ENCODE measurements at regions not wholly inside any gene's neighbourhood (a gene's known extent, or its start where the extent isn't known, plus 50 kb on each side); places are given as distances from the start of the nearest gene placed in this dataset.

DNA sequence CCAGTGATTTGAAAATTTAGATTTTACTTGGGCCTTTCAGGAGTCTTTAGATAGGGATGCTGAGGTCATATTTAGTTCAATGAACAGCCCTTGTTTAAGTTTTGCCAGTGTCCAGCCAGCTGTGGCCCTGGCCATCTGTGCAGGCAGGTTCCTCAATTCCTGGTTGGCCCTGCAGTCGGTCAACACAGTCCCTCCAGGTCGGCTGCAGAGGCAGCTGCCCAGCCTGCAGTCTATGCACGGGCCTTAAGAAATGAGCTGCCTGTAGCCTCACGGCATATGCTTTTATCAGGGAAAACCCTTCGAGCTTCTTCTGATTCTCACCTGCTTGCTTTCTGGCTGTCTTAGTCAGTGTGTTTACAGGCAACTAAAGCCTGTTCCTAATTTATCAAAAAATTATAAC, 199.2 kb upstream of the TPM1 start:
- no peak for DNase-seq (ENCODE audit: low read depth, low spot score)
- H3K4me3 ChIP-seq (ENCODE audit: low read length) = no peak overlapping the region

GRCh38 chr15:62844564-62845240, 197.8 kb upstream of the TPM1 start:
- DNase-seq (ENCODE audit: low read depth, low spot score) = no peak
- no peak overlapping the region for H3K4me3 ChIP-seq (ENCODE audit: low read length)

GRCh38 chr15:62845241-62846126, 197.1 kb upstream of the TPM1 start:
- no peak for DNase-seq (ENCODE audit: low read depth, low spot score)
- H3K4me3 ChIP-seq (ENCODE audit: low read length) = no peak overlapping the region

GRCh38 chr15:62846131-62846804, 196.3 kb upstream of the TPM1 start:
- no peak overlapping the region for H3K4me3 ChIP-seq (ENCODE audit: low read length)
- DNase-seq (ENCODE audit: low read depth, low spot score) = peak; percentile 9

DNA sequence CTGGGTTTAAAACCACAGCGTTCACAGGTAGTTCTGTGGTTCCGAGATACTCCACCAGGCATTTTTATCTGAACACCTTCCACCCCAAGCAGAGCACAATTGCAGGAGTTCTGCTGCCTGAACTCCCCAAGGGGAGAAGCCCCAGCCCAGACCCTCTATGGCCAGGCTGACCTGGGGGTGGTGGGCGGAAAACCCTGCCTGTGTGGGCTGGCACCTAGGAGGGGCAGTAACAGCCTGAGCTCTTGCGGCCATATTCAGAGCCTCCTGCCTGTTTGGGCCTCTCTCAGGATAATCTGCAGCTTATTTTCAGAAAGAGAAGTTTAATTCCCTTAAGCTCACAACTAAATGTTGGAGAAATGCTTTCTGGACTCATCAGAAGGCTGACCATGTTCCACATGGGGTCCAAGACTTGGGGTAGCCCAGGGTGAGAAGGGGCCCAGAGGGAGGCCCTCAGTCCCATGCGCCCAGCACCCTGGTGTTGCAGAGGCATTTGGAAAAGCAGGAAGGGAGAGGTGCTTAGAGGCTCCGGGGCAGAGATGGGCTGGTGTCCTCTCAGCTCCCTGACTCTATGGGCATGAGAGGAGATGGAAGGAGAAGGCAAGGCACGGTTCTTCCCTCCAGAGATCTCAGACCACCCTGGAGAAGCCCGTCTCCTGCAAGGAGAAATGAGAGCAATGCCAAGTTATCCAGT, 195.6 kb upstream of the TPM1 start:
- no peak for DNase-seq (ENCODE audit: low read depth, low spot score)
- H3K4me3 ChIP-seq (ENCODE audit: low read length) = no peak overlapping the region

DNA sequence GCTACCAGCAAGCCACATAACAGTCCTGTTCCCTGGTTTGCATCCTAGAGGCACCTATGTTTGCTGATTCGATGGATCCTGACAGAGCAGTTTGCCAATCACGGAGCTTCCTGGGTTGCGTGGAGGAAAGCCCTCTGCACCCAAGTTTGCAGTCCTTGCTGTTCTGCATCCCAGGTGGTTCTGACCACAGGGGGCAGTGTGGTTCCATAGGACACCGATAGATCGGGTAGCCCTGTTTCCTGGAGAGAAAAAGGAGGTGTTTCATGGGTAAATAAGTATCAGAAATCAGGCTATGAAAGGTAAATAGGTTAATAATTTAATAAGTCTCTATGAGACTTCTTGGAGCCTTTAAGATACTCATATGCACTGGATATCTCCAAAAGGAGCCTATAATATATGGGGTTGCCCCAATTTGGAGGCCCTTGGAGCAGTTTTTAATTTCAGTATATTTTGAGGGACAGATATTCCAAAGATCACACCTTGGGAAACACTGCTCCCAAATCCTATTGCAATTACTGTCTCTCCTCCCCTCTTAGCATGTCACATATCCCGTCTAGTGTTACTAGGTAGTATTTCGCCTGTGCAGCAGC, 194.6 kb upstream of the TPM1 start:
- DNase-seq (ENCODE audit: low read depth, low spot score) = peak; percentile 47
- H3K4me3 ChIP-seq (ENCODE audit: low read length) = no peak overlapping the region

DNA sequence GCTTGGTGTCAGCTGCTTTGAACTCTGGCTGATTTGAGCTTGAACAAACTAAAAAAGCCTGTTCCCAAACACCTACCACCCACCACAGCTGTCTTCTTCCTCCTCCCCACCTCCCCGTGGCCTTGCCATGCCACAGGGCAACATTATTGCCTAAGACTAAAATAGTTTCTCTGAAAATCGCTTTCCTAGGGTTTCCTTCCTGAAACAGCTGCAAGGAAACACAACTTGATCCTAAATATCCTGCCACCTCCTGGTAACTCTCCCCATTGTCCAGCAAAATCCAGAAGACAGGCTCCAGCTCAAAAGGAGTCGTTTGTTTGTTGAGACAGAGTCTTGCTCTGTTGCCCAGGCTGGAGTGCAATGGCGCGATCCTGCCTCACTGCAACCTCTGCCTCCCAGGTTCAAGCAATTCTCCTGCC, 193.9 kb upstream of the TPM1 start:
- no peak overlapping the region for H3K4me3 ChIP-seq (ENCODE audit: low read length)
- DNase-seq (ENCODE audit: low read depth, low spot score) = no peak

GRCh38 chr15:62849316-62850106, 193.0 kb upstream of the TPM1 start:
- no peak overlapping the region for H3K4me3 ChIP-seq (ENCODE audit: low read length)
- DNase-seq (ENCODE audit: low read depth, low spot score) = no peak

- no peak for DNase-seq (ENCODE audit: low read depth, low spot score)
- no peak overlapping the region for H3K4me3 ChIP-seq (ENCODE audit: low read length)
These were observed 192.2 kb upstream of the TPM1 start for GRCh38 chr15:62850318-62850717.

DNA sequence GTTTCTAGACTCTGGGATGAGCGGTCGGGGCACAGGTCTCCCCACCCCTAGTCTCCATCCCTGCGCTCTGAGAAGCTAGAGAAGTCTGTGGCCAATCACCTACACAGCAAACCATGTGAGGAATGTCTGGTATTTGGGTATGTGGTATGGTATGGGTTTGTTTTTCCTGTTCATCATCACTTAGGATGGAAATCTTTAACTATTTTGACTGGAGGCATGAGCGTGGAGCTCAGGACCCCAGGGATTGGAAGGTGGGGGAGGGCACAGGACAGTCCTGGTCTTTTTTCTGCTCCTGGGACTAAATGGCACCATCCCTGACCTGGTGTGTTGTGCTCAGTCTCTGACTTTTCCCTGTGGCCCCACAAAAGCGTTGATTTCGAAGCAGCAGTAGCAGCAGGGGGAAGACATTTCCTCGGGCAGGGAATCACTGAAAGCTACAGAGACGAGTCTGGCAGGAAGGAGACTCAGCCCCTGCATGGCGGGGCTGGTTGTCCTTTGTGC, 191.7 kb upstream of the TPM1 start:
- no peak overlapping the region for H3K4me3 ChIP-seq (ENCODE audit: low read length)
- DNase-seq (ENCODE audit: low read depth, low spot score) = no peak

DNA sequence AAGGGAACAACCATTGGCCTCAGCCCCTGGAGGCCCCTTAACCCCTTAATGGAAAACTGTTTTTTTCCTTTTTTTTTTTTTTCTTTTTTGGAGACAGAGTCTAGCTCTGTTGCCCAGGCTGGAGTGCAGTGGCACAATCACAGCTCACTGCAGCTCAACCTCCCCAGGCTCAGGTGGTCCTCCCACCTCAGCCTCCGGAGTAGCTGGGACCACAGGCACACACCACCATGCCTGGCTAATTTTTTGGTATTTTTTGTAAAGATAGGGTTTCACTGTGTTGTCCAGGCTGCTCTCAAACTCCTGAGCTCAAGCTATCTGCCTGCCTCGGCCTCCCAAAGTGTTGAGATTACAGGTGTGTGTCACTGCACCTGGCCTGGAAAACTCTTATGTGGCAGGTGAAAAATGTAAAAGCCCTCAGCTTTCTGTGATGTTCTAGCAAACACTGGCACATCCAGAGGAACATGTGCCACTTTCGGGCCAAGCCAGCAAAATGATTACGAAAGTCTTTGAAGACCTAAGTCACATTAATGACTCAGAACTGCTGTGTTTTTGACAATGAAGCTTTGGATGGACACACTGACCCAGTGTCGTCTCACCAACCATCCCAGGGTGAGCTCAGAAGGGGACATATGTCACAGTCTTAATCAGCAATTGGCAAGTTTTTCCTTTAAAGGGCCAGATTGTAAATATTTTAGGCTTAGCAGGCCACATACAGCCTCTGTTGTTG, 189.3 kb upstream of the TPM1 start:
- DNase-seq (ENCODE audit: low read depth, low spot score) = no peak
- no peak overlapping the region for H3K4me3 ChIP-seq (ENCODE audit: low read length)

DNA sequence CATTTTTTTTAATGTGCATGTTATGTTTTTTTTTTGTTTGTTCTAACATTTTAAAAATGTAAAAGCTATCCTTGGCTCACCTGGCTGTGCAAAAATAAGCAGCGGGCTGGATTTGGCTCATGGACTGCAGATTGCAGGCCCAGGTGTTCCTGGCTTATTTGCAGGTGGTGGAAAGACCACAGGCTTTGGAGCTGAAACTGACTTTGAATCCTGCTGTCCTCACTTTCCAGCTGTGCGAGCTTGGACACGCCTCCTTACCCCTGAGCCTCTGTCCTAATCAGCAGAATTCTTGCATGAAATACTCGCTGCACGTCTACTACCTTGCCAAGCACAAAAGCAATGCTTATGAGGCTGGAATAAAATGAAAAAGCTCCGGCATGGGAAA, 188.7 kb upstream of the TPM1 start:
- DNase-seq (ENCODE audit: low read depth, low spot score) = no peak
- H3K4me3 ChIP-seq (ENCODE audit: low read length) = no peak overlapping the region

- no peak overlapping the region for H3K4me3 ChIP-seq (ENCODE audit: low read length)
- DNase-seq (ENCODE audit: low read depth, low spot score) = no peak
These were observed 188.0 kb upstream of the TPM1 start for GRCh38 chr15:62854420-62855084.

- no peak overlapping the region for H3K4me3 ChIP-seq (ENCODE audit: low read length)
- DNase-seq (ENCODE audit: low read depth, low spot score) = no peak
These were observed 187.5 kb upstream of the TPM1 start for GRCh38 chr15:62855085-62855476.

- H3K4me3 ChIP-seq (ENCODE audit: low read length) = no peak overlapping the region
- DNase-seq (ENCODE audit: low read depth, low spot score) = no peak
These were observed 185.9 kb upstream of the TPM1 start for GRCh38 chr15:62856466-62857246.

DNA sequence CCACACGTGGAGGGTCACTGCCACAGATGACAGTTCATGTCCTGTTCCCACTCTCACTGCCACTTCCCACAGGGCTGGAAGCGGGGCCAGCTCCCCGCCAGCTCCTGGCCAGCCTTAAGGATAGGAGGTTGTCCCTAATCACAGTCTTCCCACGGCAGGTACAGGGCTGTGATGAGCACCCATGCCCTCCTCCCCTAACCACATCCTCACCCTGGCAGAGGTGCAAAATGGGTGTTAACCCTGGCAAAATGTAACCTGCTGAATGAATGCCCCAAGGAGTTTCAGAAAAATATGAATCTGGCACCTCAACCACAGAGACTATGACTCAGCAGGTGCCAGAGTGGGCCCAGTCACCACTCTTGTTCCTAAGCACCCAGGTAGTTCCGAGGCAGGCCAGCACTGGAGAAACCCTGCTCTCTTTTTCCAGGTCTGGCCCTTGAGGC, 185.1 kb upstream of the TPM1 start:
- H3K4me3 ChIP-seq (ENCODE audit: low read length) = no peak overlapping the region
- DNase-seq (ENCODE audit: low read depth, low spot score) = no peak
